Stomach (tissue), 4 donors: ENCODE measurements at regions not wholly inside any gene's neighbourhood (a gene's known extent, or its start where the extent isn't known, plus 50 kb on each side); places are given as distances from the start of the nearest gene placed in this dataset.
A peak's percentile ranks its signal among the peaks of the same experiment; 100 is the strongest.

Experiments used
- POLR2A ChIP-seq, 4 donors: fragments of 450-650 bp; IDR thresholded peaks; one replicate each; pipeline ENCODE4 v1.6.1; 2016; ENCODE audit warnings: antibody characterized with exemption in 4 of 4, control low read depth in 2 of 4, mild to moderate bottlenecking in 1 of 4, moderate library complexity in 1 of 4
- POLR2AphosphoS5 ChIP-seq, 3 donors: sonication (generic); formaldehyde crosslinking; IDR thresholded peaks; one replicate each; pipeline ENCODE4 v1.6.1; 2016; ENCODE audit warnings: antibody characterized with exemption in 3 of 3
- TF ChIP-seq, protein P1 (sequence below), 7 experiments: fragments of 450-650 bp in 4 of 7; fragments of 200-600 bp in 3 of 7; sonication (generic) in 3 of 7; IDR thresholded peaks; one replicate each; pipeline ENCODE4 v1.5.1; 2016 to 2019; ENCODE audit warnings: antibody characterized with exemption in 7 of 7, control low read depth in 2 of 7, mild to moderate bottlenecking in 1 of 7

- TF ChIP-seq, protein P1, sequence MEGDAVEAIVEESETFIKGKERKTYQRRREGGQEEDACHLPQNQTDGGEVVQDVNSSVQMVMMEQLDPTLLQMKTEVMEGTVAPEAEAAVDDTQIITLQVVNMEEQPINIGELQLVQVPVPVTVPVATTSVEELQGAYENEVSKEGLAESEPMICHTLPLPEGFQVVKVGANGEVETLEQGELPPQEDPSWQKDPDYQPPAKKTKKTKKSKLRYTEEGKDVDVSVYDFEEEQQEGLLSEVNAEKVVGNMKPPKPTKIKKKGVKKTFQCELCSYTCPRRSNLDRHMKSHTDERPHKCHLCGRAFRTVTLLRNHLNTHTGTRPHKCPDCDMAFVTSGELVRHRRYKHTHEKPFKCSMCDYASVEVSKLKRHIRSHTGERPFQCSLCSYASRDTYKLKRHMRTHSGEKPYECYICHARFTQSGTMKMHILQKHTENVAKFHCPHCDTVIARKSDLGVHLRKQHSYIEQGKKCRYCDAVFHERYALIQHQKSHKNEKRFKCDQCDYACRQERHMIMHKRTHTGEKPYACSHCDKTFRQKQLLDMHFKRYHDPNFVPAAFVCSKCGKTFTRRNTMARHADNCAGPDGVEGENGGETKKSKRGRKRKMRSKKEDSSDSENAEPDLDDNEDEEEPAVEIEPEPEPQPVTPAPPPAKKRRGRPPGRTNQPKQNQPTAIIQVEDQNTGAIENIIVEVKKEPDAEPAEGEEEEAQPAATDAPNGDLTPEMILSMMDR (IDR thresholded peaks at IDR 0.05) = peak in 5 of 7 experiments; percentile 19 to 65 (median 43)
- TF ChIP-seq POLR2A (IDR thresholded peaks at IDR 0.05) (no peak), POLR2AphosphoS5 (IDR thresholded peaks at IDR 0.05) (no peak)
Observed at GRCh38 chr3:182710557-182711157, 82.6 kb upstream of the ATP11B start.
